ENCODE measurements at regions not wholly inside any gene's neighbourhood (a gene's known extent, or its start where the extent isn't known, plus 50 kb on each side); places are given as distances from the start of the nearest gene placed in this dataset.

GRCh38 chr16:48810803-48811453, 200.9 kb upstream of the N4BP1 start:
- TF ChIP-seq PAX5 (IDR thresholded peaks at IDR 0.05; ENCODE audit: insufficient read depth, low read length, severe bottlenecking) (no peak), POLR2AphosphoS5 (IDR thresholded peaks at IDR 0.05; ENCODE audit: low read depth, low read length) (no peak), POLR2A (IDR thresholded peaks at IDR 0.05; ENCODE audit: low read depth, low read length) (no peak), TAF1 (IDR thresholded peaks at IDR 0.05; ENCODE audit: low read depth, low read length) (no peak), SPI1 (IDR thresholded peaks at IDR 0.05; ENCODE audit: low read depth, low read length) (no peak), POU2F2 (IDR thresholded peaks at IDR 0.05; ENCODE audit: low read depth, low read length) (no peak)

All from GM12891 (cell line).